ENCODE measurements at regions not wholly inside any gene's neighbourhood (a gene's known extent, or its start where the extent isn't known, plus 50 kb on each side); places are given as distances from the start of the nearest gene placed in this dataset.

DNA sequence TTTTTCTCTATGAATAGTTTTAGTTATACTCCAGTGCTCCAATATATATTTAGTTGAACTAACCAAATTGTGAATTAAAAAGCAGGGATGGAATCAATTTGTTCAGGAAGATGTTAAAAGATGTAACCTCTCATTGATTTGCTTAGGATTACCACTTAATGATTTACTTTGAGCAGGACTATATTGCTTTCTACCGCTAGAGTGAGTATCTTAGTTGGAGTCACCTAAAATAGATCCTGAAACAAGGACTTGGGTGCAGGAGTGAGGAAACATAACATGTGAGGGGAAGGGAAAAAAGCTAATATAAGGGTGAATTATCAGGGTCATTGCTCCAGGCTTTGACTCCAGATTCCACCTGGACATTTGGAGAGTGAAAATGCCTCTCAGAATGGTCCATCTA lies 2277.4 kb upstream of the C9orf72 start:
- Histone ChIP-seq H3K4me3 (ENCODE audit: control insufficient read depth in 1 of 7, extremely low read depth in 1 of 7, insufficient read depth in 4 of 7, low read depth in 2 of 7, low read length in 6 of 7) (no peak overlapping the region), H3K36me3 (ENCODE audit: control insufficient read depth in 4 of 4, insufficient read depth in 4 of 4, low read length in 3 of 4) (no peaks in the 10 kb centered on the region), H3K27me3 (replicated peaks in 2 of 5; ENCODE audit: control insufficient read depth in 4 of 5, insufficient read depth in 5 of 5, low read length in 4 of 5) (no peaks in the 10 kb centered on the region), H3K27ac (ENCODE audit: insufficient read depth in 1 of 2, low read depth in 1 of 2, low read length in 2 of 2, poor library complexity in 1 of 2, severe bottlenecking in 2 of 2) (no peak overlapping the region), H3K9me3 (ENCODE audit: control extremely low read depth in 1 of 5, control insufficient read depth in 4 of 5, insufficient read depth in 2 of 5, low read depth in 1 of 5, low read length in 4 of 5) (no peaks in the 10 kb centered on the region), H3K4me1 (ENCODE audit: control extremely low read depth in 1 of 4, control insufficient read depth in 4 of 4, insufficient read depth in 4 of 4, low read length in 3 of 4) (no peaks in the 10 kb centered on the region)
- no peak for DNase-seq
- POLR2A ChIA-PET = no interaction called here
- 33% methylated on average over 1 of the region's 1 CpG for WGBS (ENCODE audit: insufficient coverage)
- CTCF ChIA-PET = no interaction called here

DNA sequence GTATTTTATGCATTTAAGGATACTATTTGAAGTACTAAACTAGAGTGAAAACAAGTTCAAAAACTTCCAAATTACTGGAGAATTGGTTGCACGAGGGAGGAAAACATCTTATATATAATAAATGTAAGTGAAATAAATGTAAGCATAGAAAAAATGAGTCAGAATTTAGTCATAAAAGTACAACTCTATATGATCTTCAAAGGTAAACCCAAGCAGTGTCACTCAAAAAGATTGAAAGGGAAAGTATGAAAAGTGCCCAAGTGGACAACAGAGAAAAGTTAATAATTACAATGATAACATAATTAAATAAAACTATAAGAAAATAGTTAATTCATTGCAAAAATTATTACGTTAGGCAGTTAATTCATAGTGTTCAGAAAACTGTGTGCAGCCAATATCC lies 2288.5 kb upstream of the C9orf72 start:
- no peaks in the 10 kb centered on the region for H3K9me3 ChIP-seq (ENCODE audit: control extremely low read depth in 1 of 5, control insufficient read depth in 4 of 5, insufficient read depth in 2 of 5, low read depth in 1 of 5, low read length in 4 of 5)
- WGBS (ENCODE audit: insufficient coverage) = no CpG with 5 or more reads among the region's 2 CpGs
- POLR2A ChIA-PET = no interaction called here

DNA sequence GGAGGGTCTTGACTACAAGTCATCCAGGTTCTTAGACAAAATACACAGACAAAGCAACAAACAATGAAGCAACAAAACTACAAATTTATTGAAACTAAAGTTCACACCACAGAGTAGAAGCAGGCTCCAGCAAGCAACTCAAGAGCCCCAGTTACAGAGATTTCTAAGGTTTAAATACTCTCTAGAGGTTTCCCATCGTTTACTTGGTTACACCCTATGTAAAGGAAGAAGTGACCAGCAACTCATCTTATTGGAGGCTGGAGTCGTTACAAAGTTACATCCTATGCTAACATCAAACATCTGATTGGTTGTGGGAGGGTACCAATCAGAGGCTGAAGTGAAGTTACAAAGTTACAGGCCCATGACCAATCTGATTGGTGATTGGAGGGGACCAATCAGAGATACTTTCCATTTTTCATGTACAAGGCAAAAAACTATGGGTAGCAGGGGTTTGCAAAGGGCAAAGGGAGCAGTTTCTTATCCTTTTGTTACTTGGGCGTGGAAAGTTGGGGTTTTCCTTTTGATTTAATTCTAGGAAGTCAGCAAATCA lies 2292.6 kb upstream of the C9orf72 start:
- Histone ChIP-seq H3K4me1 (ENCODE audit: control extremely low read depth in 1 of 4, control insufficient read depth in 4 of 4, insufficient read depth in 4 of 4, low read length in 3 of 4) (no peaks in the 10 kb centered on the region), H3K27ac (ENCODE audit: insufficient read depth in 1 of 2, low read depth in 1 of 2, low read length in 2 of 2, poor library complexity in 1 of 2, severe bottlenecking in 2 of 2) (no peak overlapping the region), H3K36me3 (ENCODE audit: control insufficient read depth in 4 of 4, insufficient read depth in 4 of 4, low read length in 3 of 4) (no peaks in the 10 kb centered on the region), H3K27me3 (replicated peaks in 2 of 5; ENCODE audit: control insufficient read depth in 4 of 5, insufficient read depth in 5 of 5, low read length in 4 of 5) (no peaks in the 10 kb centered on the region), H3K9me3 (ENCODE audit: control extremely low read depth in 1 of 5, control insufficient read depth in 4 of 5, insufficient read depth in 2 of 5, low read depth in 1 of 5, low read length in 4 of 5) (no peaks in the 10 kb centered on the region), H3K4me3 (ENCODE audit: control insufficient read depth in 1 of 7, extremely low read depth in 1 of 7, insufficient read depth in 4 of 7, low read depth in 2 of 7, low read length in 6 of 7) (no peak overlapping the region)
- DNase-seq = no peak
- ChIA-PET CTCF (no interaction called here), POLR2A (no interaction called here)
- WGBS (ENCODE audit: insufficient coverage) = no CpG with 5 or more reads among the region's 3 CpGs

More for the DNA sequence above, 2288.5 kb upstream of the C9orf72 start:
- Histone ChIP-seq H3K27me3 (replicated peaks in 2 of 5; ENCODE audit: control insufficient read depth in 4 of 5, insufficient read depth in 5 of 5, low read length in 4 of 5) (no peaks in the 10 kb centered on the region), H3K4me1 (ENCODE audit: control extremely low read depth in 1 of 4, control insufficient read depth in 4 of 4, insufficient read depth in 4 of 4, low read length in 3 of 4) (no peaks in the 10 kb centered on the region), H3K36me3 (ENCODE audit: control insufficient read depth in 4 of 4, insufficient read depth in 4 of 4, low read length in 3 of 4) (no peaks in the 10 kb centered on the region), H3K4me3 (ENCODE audit: control insufficient read depth in 1 of 7, extremely low read depth in 1 of 7, insufficient read depth in 4 of 7, low read depth in 2 of 7, low read length in 6 of 7) (no peak overlapping the region), H3K27ac (ENCODE audit: insufficient read depth in 1 of 2, low read depth in 1 of 2, low read length in 2 of 2, poor library complexity in 1 of 2, severe bottlenecking in 2 of 2) (no peak overlapping the region)
- CTCF ChIA-PET = no interaction called here
- no peak for DNase-seq

DNA sequence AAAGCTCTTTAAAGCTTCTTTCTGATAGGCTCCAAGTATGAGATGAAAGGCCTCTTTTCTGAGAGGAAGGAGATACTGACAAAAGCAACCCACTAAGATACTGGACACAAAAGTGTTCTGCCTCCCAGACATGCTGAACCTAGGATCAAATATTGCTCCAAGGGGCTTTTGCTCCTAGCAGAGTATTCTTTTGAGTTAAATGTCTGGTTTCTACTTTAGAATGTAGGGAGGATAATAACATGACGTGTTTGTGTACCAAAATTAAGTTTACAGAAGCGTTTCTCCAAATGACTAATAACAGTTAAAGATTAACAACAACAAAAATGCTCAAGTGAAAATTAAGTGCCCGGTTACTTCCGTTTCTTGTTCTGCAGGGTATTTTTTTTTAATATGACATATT lies 2293.3 kb upstream of the C9orf72 start:
- Histone ChIP-seq H3K36me3 (ENCODE audit: control insufficient read depth in 4 of 4, insufficient read depth in 4 of 4, low read length in 3 of 4) (no peaks in the 10 kb centered on the region), H3K27ac (ENCODE audit: insufficient read depth in 1 of 2, low read depth in 1 of 2, low read length in 2 of 2, poor library complexity in 1 of 2, severe bottlenecking in 2 of 2) (no peak overlapping the region), H3K4me1 (ENCODE audit: control extremely low read depth in 1 of 4, control insufficient read depth in 4 of 4, insufficient read depth in 4 of 4, low read length in 3 of 4) (no peaks in the 10 kb centered on the region), H3K9me3 (ENCODE audit: control extremely low read depth in 1 of 5, control insufficient read depth in 4 of 5, insufficient read depth in 2 of 5, low read depth in 1 of 5, low read length in 4 of 5) (no peaks in the 10 kb centered on the region), H3K4me3 (ENCODE audit: control insufficient read depth in 1 of 7, extremely low read depth in 1 of 7, insufficient read depth in 4 of 7, low read depth in 2 of 7, low read length in 6 of 7) (no peak overlapping the region), H3K27me3 (replicated peaks in 2 of 5; ENCODE audit: control insufficient read depth in 4 of 5, insufficient read depth in 5 of 5, low read length in 4 of 5) (no peaks in the 10 kb centered on the region)
- no peak for DNase-seq
- WGBS (ENCODE audit: insufficient coverage) = no CpG with 5 or more reads among the region's 4 CpGs
- ChIA-PET POLR2A (no interaction called here), CTCF (no interaction called here)

DNA sequence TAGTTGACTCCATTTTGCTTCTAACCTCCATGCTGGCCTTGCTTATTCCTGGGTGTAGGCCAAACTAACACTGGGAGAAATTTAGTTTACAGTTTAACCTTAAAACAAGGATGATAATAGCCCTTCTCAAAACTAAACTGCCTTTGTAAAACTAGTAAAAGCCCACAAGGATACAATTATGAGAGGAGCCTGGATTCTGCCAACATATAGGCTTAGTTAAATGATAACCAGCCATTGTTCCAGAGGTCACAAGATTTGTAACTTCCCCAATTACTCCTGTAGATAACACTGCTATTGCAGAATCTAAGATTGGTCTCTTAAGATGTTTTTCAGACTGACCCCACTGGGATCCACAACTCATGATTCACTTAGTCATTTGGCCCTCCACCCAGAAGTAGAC lies 2300.3 kb upstream of the C9orf72 start:
- ChIA-PET POLR2A (no interaction called here), CTCF (no interaction called here)
- no peak for DNase-seq
- Histone ChIP-seq H3K27ac (ENCODE audit: insufficient read depth in 1 of 2, low read depth in 1 of 2, low read length in 2 of 2, poor library complexity in 1 of 2, severe bottlenecking in 2 of 2) (no peak overlapping the region), H3K27me3 (replicated peaks in 2 of 5; ENCODE audit: control insufficient read depth in 4 of 5, insufficient read depth in 5 of 5, low read length in 4 of 5) (no peaks in the 10 kb centered on the region), H3K36me3 (ENCODE audit: control insufficient read depth in 4 of 4, insufficient read depth in 4 of 4, low read length in 3 of 4) (no peaks in the 10 kb centered on the region), H3K9me3 (ENCODE audit: control extremely low read depth in 1 of 5, control insufficient read depth in 4 of 5, insufficient read depth in 2 of 5, low read depth in 1 of 5, low read length in 4 of 5) (peaks cover 0 to 2% (median 0%) of the 10 kb centered on the region in 5 experiments), H3K4me1 (ENCODE audit: control extremely low read depth in 1 of 4, control insufficient read depth in 4 of 4, insufficient read depth in 4 of 4, low read length in 3 of 4) (no peaks in the 10 kb centered on the region), H3K4me3 (ENCODE audit: control insufficient read depth in 1 of 7, extremely low read depth in 1 of 7, insufficient read depth in 4 of 7, low read depth in 2 of 7, low read length in 6 of 7) (no peak overlapping the region)

DNA sequence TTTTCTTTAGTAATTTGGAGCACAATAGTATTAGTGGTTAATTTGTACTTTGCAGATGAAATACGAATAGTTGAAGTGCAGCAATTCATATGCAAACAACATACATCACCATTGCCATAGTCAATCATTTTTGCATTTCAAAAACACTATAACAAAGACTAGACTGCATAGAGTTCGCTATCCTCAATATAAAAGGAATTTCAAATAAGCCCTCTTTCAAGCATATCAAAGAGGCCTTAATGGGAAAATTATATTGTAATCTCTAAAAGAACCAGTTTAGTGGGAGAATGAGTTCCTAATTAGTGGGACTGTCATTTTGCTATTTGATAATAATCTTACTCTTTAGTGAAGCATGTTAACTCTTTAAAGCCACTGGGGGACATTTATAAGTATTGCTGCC lies 2302.3 kb upstream of the C9orf72 start:
- CTCF ChIA-PET = no interaction called here
- H3K9me3 ChIP-seq (ENCODE audit: control extremely low read depth in 1 of 5, control insufficient read depth in 4 of 5, insufficient read depth in 2 of 5, low read depth in 1 of 5, low read length in 4 of 5) = peaks cover 0 to 2% (median 0%) of the 10 kb centered on the region in 5 experiments
- no peak overlapping the region for H3K4me3 ChIP-seq (ENCODE audit: control insufficient read depth in 1 of 7, extremely low read depth in 1 of 7, insufficient read depth in 4 of 7, low read depth in 2 of 7, low read length in 6 of 7)
- H3K36me3 ChIP-seq (ENCODE audit: control insufficient read depth in 4 of 4, insufficient read depth in 4 of 4, low read length in 3 of 4) = no peaks in the 10 kb centered on the region
- no peak for DNase-seq
- H3K27me3 ChIP-seq (replicated peaks in 2 of 5; ENCODE audit: control insufficient read depth in 4 of 5, insufficient read depth in 5 of 5, low read length in 4 of 5) = no peaks in the 10 kb centered on the region
- POLR2A ChIA-PET = no interaction called here
- no CpG with 5 or more reads among the region's 2 CpGs for WGBS (ENCODE audit: insufficient coverage)
- no peak overlapping the region for H3K27ac ChIP-seq (ENCODE audit: insufficient read depth in 1 of 2, low read depth in 1 of 2, low read length in 2 of 2, poor library complexity in 1 of 2, severe bottlenecking in 2 of 2)
- no peaks in the 10 kb centered on the region for H3K4me1 ChIP-seq (ENCODE audit: control extremely low read depth in 1 of 4, control insufficient read depth in 4 of 4, insufficient read depth in 4 of 4, low read length in 3 of 4)

DNA sequence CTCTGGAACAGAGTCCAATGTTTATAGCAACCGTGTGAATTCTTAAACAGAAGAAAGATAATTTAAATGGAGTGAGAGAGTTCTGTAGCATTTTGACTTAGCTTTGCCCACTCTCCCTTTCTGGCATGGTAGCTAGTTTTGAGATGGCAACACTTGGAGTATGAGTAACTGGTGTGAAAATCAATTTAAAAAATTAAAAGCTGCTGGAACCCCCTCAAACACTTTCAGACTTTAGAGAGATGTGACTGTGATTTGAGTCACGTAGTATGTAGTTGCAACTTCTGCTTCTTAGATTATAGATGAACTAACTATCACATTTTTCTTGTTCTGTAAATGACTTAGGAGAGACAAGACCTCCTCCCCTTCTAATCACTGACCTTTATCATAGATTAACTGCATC lies 2309.5 kb upstream of the C9orf72 start:
- H3K9me3 ChIP-seq (ENCODE audit: control extremely low read depth in 1 of 5, control insufficient read depth in 4 of 5, insufficient read depth in 2 of 5, low read depth in 1 of 5, low read length in 4 of 5) = no peaks in the 10 kb centered on the region
- no peaks in the 10 kb centered on the region for H3K36me3 ChIP-seq (ENCODE audit: control insufficient read depth in 4 of 4, insufficient read depth in 4 of 4, low read length in 3 of 4)
- H3K4me3 ChIP-seq (ENCODE audit: control insufficient read depth in 1 of 7, extremely low read depth in 1 of 7, insufficient read depth in 4 of 7, low read depth in 2 of 7, low read length in 6 of 7) = no peak overlapping the region
- WGBS (ENCODE audit: insufficient coverage) = no CpG with 5 or more reads among the region's 2 CpGs
- POLR2A ChIA-PET = no interaction called here
- no peaks in the 10 kb centered on the region for H3K27me3 ChIP-seq (replicated peaks in 2 of 5; ENCODE audit: control insufficient read depth in 4 of 5, insufficient read depth in 5 of 5, low read length in 4 of 5)
- no peak overlapping the region for H3K27ac ChIP-seq (ENCODE audit: insufficient read depth in 1 of 2, low read depth in 1 of 2, low read length in 2 of 2, poor library complexity in 1 of 2, severe bottlenecking in 2 of 2)
- CTCF ChIA-PET = no interaction called here
- H3K4me1 ChIP-seq (ENCODE audit: control extremely low read depth in 1 of 4, control insufficient read depth in 4 of 4, insufficient read depth in 4 of 4, low read length in 3 of 4) = no peaks in the 10 kb centered on the region
- no peak for DNase-seq

DNA sequence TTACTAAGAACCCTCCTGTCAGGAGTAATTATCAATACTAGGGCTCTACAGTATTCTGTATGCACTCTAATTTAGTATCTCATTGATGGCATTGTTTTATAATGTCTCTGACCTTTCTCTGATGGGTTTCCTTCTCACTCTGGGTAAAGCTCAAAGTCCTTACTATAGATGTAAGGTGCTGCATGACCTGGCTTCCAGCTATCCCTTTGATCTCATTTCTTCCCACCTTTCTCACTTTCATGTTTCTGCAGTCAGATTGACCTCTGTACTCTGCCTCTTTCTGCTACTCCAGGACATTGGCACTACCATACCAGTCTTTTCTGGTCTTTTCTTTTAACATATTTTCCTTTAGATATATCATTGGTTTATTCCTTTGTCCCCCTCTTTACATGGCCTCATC lies 2332.8 kb upstream of the C9orf72 start:
- DNase-seq = no peak
- Histone ChIP-seq H3K4me3 (ENCODE audit: control insufficient read depth in 1 of 7, extremely low read depth in 1 of 7, insufficient read depth in 4 of 7, low read depth in 2 of 7, low read length in 6 of 7) (no peak overlapping the region), H3K36me3 (ENCODE audit: control insufficient read depth in 4 of 4, insufficient read depth in 4 of 4, low read length in 3 of 4) (no peaks in the 10 kb centered on the region), H3K9me3 (ENCODE audit: control extremely low read depth in 1 of 5, control insufficient read depth in 4 of 5, insufficient read depth in 2 of 5, low read depth in 1 of 5, low read length in 4 of 5) (no peaks in the 10 kb centered on the region), H3K4me1 (ENCODE audit: control extremely low read depth in 1 of 4, control insufficient read depth in 4 of 4, insufficient read depth in 4 of 4, low read length in 3 of 4) (no peaks in the 10 kb centered on the region), H3K27ac (ENCODE audit: insufficient read depth in 1 of 2, low read depth in 1 of 2, low read length in 2 of 2, poor library complexity in 1 of 2, severe bottlenecking in 2 of 2) (no peak overlapping the region), H3K27me3 (replicated peaks in 2 of 5; ENCODE audit: control insufficient read depth in 4 of 5, insufficient read depth in 5 of 5, low read length in 4 of 5) (no peaks in the 10 kb centered on the region)
- ChIA-PET POLR2A (no interaction called here), CTCF (no interaction called here)
